ENCODE measurements at regions not wholly inside any gene's neighbourhood (a gene's known extent, or its start where the extent isn't known, plus 50 kb on each side); places are given as distances from the start of the nearest gene placed in this dataset.
"Not testable (repeated sequence)": the region's sequence is repeated elsewhere in the genome, so short reads cannot be mapped to it uniquely, and the experiment has no call there.

DNA sequence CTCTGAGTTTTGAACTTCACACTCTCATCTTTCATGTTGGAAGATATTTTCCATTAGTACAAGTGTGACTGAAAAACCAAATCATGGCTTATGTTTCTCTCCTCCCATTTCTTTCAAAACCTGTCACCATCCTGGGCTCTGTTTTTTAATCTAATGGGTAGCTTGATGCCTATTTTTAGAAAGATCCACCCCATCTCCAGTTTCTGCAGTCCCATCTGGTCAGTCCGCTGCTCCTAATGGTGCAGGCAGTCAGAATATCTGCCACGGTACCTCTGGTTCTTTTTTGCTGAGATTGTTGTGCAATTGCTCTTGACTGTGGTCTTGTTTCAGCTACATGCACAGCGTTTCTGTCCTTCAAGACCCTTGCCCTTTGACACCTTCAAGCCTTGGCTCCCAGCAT, 240.9 kb upstream of the CADM2 start:
- no peaks in the 10 kb centered on the region for H3K27me3 ChIP-seq (ENCODE audit: low read depth, low read length)
- no peak overlapping the region for H3K4me2 ChIP-seq (ENCODE audit: low read length)
- H3K4me3 ChIP-seq (ENCODE audit: low read length) = no peak overlapping the region
- TF ChIP-seq EZH2phosphoT487 (IDR thresholded peaks at IDR 0.05; ENCODE audit: low read depth) = no peak
- TF ChIP-seq, protein P1, sequence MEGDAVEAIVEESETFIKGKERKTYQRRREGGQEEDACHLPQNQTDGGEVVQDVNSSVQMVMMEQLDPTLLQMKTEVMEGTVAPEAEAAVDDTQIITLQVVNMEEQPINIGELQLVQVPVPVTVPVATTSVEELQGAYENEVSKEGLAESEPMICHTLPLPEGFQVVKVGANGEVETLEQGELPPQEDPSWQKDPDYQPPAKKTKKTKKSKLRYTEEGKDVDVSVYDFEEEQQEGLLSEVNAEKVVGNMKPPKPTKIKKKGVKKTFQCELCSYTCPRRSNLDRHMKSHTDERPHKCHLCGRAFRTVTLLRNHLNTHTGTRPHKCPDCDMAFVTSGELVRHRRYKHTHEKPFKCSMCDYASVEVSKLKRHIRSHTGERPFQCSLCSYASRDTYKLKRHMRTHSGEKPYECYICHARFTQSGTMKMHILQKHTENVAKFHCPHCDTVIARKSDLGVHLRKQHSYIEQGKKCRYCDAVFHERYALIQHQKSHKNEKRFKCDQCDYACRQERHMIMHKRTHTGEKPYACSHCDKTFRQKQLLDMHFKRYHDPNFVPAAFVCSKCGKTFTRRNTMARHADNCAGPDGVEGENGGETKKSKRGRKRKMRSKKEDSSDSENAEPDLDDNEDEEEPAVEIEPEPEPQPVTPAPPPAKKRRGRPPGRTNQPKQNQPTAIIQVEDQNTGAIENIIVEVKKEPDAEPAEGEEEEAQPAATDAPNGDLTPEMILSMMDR (IDR thresholded peaks at IDR 0.05; ENCODE audit: low read depth, low read length) = no peak
- no peaks in the 10 kb centered on the region for H4K20me1 ChIP-seq (ENCODE audit: insufficient read depth, low read length)
- no peak overlapping the region for H2AFZ ChIP-seq (ENCODE audit: low read depth, low read length)
- no peaks in the 10 kb centered on the region for H3K36me3 ChIP-seq (replicated peaks; ENCODE audit: low read depth, low read length)
- H3K9ac ChIP-seq (ENCODE audit: low read length) = no peak overlapping the region
- no peaks in the 10 kb centered on the region for H3K79me2 ChIP-seq (ENCODE audit: low read length)
- H3K9me3 ChIP-seq (ENCODE audit: insufficient read depth, low read length) = no peaks in the 10 kb centered on the region
- H3K27ac ChIP-seq (ENCODE audit: low read length) = no peak overlapping the region
- no peaks in the 10 kb centered on the region for H3K4me1 ChIP-seq (ENCODE audit: low read length)

DNA sequence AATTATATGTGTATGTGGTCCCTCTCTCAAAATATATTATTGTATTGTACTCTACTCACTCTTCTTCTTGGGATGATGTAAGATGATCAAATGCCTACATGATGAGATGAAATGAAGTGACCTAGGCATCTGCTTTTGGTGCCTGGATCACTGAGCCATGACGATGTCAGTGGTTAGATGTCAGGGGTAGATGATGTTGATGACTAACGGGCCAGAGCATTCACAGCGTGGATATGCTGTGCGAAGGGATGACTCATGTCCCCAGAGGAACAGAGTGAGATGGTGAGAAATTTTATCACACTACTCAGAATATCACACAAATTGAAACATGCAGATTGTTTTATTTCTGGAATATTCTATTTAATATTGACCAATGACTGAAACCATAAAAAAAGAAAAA, 233.9 kb upstream of the CADM2 start:
- no peaks in the 10 kb centered on the region for H4K20me1 ChIP-seq (ENCODE audit: insufficient read depth, low read length)
- H3K4me2 ChIP-seq (ENCODE audit: low read length) = 0 out of 2 replicates have a peak overlapping the region, but pooled peaks have one; percentile 0
- TF ChIP-seq, protein P1 (IDR thresholded peaks at IDR 0.05; ENCODE audit: low read depth, low read length) = no peak
- TF ChIP-seq EZH2phosphoT487 (IDR thresholded peaks at IDR 0.05; ENCODE audit: low read depth) = no peak
- H3K9me3 ChIP-seq (ENCODE audit: insufficient read depth, low read length) = no peaks in the 10 kb centered on the region
- no peaks in the 10 kb centered on the region for H3K27me3 ChIP-seq (ENCODE audit: low read depth, low read length)
- no peak overlapping the region for H3K9ac ChIP-seq (ENCODE audit: low read length)
- H3K4me1 ChIP-seq (ENCODE audit: low read length) = peaks cover 7% of the 10 kb centered on the region
- no peaks in the 10 kb centered on the region for H3K36me3 ChIP-seq (replicated peaks; ENCODE audit: low read depth, low read length)
- no peak overlapping the region for H3K27ac ChIP-seq (ENCODE audit: low read length)
- no peak overlapping the region for H3K4me3 ChIP-seq (ENCODE audit: low read length)
- no peak overlapping the region for H2AFZ ChIP-seq (ENCODE audit: low read depth, low read length)
- no peaks in the 10 kb centered on the region for H3K79me2 ChIP-seq (ENCODE audit: low read length)

DNA sequence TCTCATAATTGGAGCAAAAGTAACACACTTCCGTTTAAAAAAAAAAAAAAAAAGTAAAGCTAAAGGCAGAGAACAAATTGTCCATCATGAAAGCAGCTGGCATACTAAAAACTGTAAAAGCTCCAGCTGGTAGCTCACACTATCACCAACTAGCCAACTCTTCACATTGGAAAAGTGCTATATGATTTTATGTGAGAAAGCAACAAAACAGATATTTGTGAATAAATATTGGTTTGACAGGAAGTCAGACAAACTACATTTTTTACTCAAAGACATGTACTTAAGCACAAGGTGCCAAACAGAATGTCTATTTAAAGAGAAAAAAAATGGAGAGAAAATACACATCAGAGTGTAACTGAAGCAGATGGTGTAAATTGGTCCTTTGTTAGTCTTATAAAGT, 231.2 kb upstream of the CADM2 start:
- H3K4me2 ChIP-seq (ENCODE audit: low read length) = no peak overlapping the region
- H3K79me2 ChIP-seq (ENCODE audit: low read length) = no peaks in the 10 kb centered on the region
- H3K4me3 ChIP-seq (ENCODE audit: low read length) = no peak overlapping the region
- H3K27ac ChIP-seq (ENCODE audit: low read length) = no peak overlapping the region
- TF ChIP-seq, protein P1 (IDR thresholded peaks at IDR 0.05; ENCODE audit: low read depth, low read length) = no peak
- no peak for TF ChIP-seq EZH2phosphoT487 (IDR thresholded peaks at IDR 0.05; ENCODE audit: low read depth)
- no peak overlapping the region for H3K9ac ChIP-seq (ENCODE audit: low read length)
- H3K9me3 ChIP-seq (ENCODE audit: insufficient read depth, low read length) = no peaks in the 10 kb centered on the region
- peaks cover 7% of the 10 kb centered on the region for H3K4me1 ChIP-seq (ENCODE audit: low read length)
- H3K36me3 ChIP-seq (replicated peaks; ENCODE audit: low read depth, low read length) = no peaks in the 10 kb centered on the region
- H3K27me3 ChIP-seq (ENCODE audit: low read depth, low read length) = no peaks in the 10 kb centered on the region
- H2AFZ ChIP-seq (ENCODE audit: low read depth, low read length) = no peak overlapping the region
- H4K20me1 ChIP-seq (ENCODE audit: insufficient read depth, low read length) = no peaks in the 10 kb centered on the region

DNA sequence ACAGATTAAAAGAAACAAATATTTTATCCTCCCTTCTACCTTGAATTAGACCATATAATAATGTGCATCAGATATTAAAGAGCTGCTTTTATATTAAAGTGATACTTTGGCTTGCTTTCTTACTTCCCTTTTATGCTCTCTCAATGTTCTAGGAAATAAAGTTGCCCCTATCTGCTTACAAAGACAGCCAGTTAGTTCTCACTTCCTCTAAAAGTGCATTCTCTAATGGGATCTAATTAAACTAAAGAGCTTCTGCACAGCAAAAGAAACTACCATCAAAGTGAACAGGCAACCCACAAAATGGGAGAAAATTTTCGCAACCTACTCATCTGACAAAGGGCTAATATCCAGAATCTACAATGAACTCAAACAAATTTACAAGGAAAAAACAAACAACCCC, 224.1 kb upstream of the CADM2 start:
- H2AFZ ChIP-seq (ENCODE audit: low read depth, low read length); H3K79me2 ChIP-seq (ENCODE audit: low read length); H3K27ac ChIP-seq (ENCODE audit: low read length); H3K9me3 ChIP-seq (ENCODE audit: insufficient read depth, low read length); H3K4me2 ChIP-seq (ENCODE audit: low read length); H3K4me3 ChIP-seq (ENCODE audit: low read length); H3K9ac ChIP-seq (ENCODE audit: low read length); H4K20me1 ChIP-seq (ENCODE audit: insufficient read depth, low read length); H3K27me3 ChIP-seq (ENCODE audit: low read depth, low read length); H3K36me3 ChIP-seq (replicated peaks; ENCODE audit: low read depth, low read length): not testable (repeated sequence)
- H3K4me1 ChIP-seq (ENCODE audit: low read length) = peaks cover 16% of the 10 kb centered on the region

DNA sequence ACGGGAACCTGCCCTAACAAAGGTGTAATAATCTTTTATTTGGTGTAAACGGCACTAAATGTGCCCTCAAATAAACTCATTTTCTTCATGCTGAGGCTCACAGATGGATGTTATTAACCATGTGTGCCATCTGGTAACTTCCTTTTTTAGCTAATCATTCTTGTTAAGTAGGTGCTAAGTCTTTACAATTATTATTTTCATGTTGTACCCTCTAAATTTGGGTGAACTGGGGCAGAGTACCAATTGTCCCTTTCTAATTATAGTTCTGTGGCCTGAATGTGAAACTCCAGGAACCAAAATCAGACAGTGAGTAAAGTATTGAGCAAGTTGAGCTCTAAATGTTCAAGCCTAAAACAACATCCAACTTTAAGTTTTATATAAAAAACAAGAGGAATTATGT, 220.7 kb upstream of the CADM2 start:
- Histone ChIP-seq H3K9me3 (ENCODE audit: insufficient read depth, low read length) (no peaks in the 10 kb centered on the region), H3K4me1 (ENCODE audit: low read length) (peaks cover 20% of the 10 kb centered on the region), H3K9ac (ENCODE audit: low read length) (no peak overlapping the region), H2AFZ (ENCODE audit: low read depth, low read length) (peak overlapping the region; percentile 77), H3K4me2 (ENCODE audit: low read length) (peak overlapping the region; percentile 42), H3K27me3 (ENCODE audit: low read depth, low read length) (no peaks in the 10 kb centered on the region), H3K4me3 (ENCODE audit: low read length) (0 out of 2 replicates have a peak overlapping the region, but pooled peaks have one; percentile 4), H4K20me1 (ENCODE audit: insufficient read depth, low read length) (no peaks in the 10 kb centered on the region), H3K27ac (ENCODE audit: low read length) (0 out of 2 replicates have a peak overlapping the region, but pooled peaks have one; percentile 1), H3K79me2 (ENCODE audit: low read length) (no peaks in the 10 kb centered on the region), H3K36me3 (replicated peaks; ENCODE audit: low read depth, low read length) (no peaks in the 10 kb centered on the region)
- TF ChIP-seq, protein P1 (IDR thresholded peaks at IDR 0.05; ENCODE audit: low read depth, low read length) = no peak
- TF ChIP-seq EZH2phosphoT487 (IDR thresholded peaks at IDR 0.05; ENCODE audit: low read depth) = no peak
